ENCODE measurements at regions not wholly inside any gene's neighbourhood (a gene's known extent, or its start where the extent isn't known, plus 50 kb on each side); places are given as distances from the start of the nearest gene placed in this dataset.
"Not testable (repeated sequence)": the region's sequence is repeated elsewhere in the genome, so short reads cannot be mapped to it uniquely, and the experiment has no call there.

GRCh38 chr16:8115814-8116213, 474.5 kb downstream of the TMEM114 start (continued):
- TF ChIP-seq HEYL (CRISPR knock-in tag; IDR thresholded peaks at IDR 0.05) (no peak), EHMT2 (IDR thresholded peaks at IDR 0.05; ENCODE audit: low read depth) (no peak), HOXB13 (CRISPR knock-in tag; IDR thresholded peaks at IDR 0.05; ENCODE audit: low read depth) (no peak), RAD21 (conservative IDR thresholded peaks at IDR 0.05 in 1 of 2, IDR thresholded peaks at IDR 0.05 in 1 of 2) (no peak), HES2 (IDR thresholded peaks at IDR 0.05) (no peak)

GRCh38 chr16:8114941-8115340, 475.4 kb downstream of the TMEM114 start:
- ATAC-seq; H3K4me1 ChIP-seq; CTCF ChIA-PET; H3K9me3 ChIP-seq; DNase-seq (ENCODE audit: low read depth in 1 of 2, low spot score in 1 of 2); H3K4me2 ChIP-seq; H3K4me3 ChIP-seq; H3K27ac ChIP-seq; POLR2A ChIA-PET; FAIRE-seq: not testable (repeated sequence)
- WGBS (ENCODE audit: missing lambda C conversion rate): 60% methylated on average over 2 of the region's 32 CpGs

GRCh38 chr16:8113843-8114242, 476.5 kb downstream of the TMEM114 start:
- ATAC-seq: no peak
- ChIA-PET CTCF (no interaction called here), POLR2A (no interaction called here)
- WGBS (ENCODE audit: missing lambda C conversion rate): 11% methylated on average over 3 of the region's 3 CpGs
- no peaks in the 10 kb centered on the region for H3K4me1 ChIP-seq
- TF ChIP-seq SREBF2 (IDR thresholded peaks at IDR 0.05) (no peak), RNF2 (IDR thresholded peaks at IDR 0.05; ENCODE audit: borderline replicate concordance, low read depth) (no peak), HES2 (IDR thresholded peaks at IDR 0.05) (no peak), ZFP36 (IDR thresholded peaks at IDR 0.05; ENCODE audit: borderline replicate concordance, partially characterized antibody) (no peak), ZC3H11A (IDR thresholded peaks at IDR 0.05) (no peak), RFX5 (IDR thresholded peaks at IDR 0.05) (no peak), ESRRA (IDR thresholded peaks at IDR 0.05; ENCODE audit: borderline replicate concordance, low read length) (no peak), GATA3 (IDR thresholded peaks at IDR 0.05; ENCODE audit: borderline replicate concordance) (no peak), EHMT2 (IDR thresholded peaks at IDR 0.05; ENCODE audit: low read depth) (no peak), TFCP2L1 (CRISPR knock-in tag; IDR thresholded peaks at IDR 0.05) (no peak), ZSCAN20 (CRISPR knock-in tag; IDR thresholded peaks at IDR 0.05) (no peak), ELK1 (IDR thresholded peaks at IDR 0.05; ENCODE audit: low read depth, low read length) (no peak), CBX2 (IDR thresholded peaks at IDR 0.05; ENCODE audit: borderline replicate concordance, low read depth) (no peak), HDAC2 (IDR thresholded peaks at IDR 0.05) (no peak), RAD21 (conservative IDR thresholded peaks at IDR 0.05 in 1 of 2, IDR thresholded peaks at IDR 0.05 in 1 of 2) (no peak), MYC (IDR thresholded peaks at IDR 0.05; ENCODE audit: borderline replicate concordance, low read length) (no peak)
- no peak overlapping the region for H3K4me2 ChIP-seq
- no peak for FAIRE-seq
- no peak overlapping the region for H3K27ac ChIP-seq
- H3K4me3 ChIP-seq: no peak overlapping the region
- no peak for DNase-seq (ENCODE audit: low read depth in 1 of 2, low spot score in 1 of 2)
- no peaks in the 10 kb centered on the region for H3K9me3 ChIP-seq

GRCh38 chr16:8110572-8111514, 479.5 kb downstream of the TMEM114 start:
- DNase-seq (ENCODE audit: low read depth in 1 of 2, low spot score in 1 of 2) (no peak), ATAC-seq (no peak), FAIRE-seq (no peak)
- Histone ChIP-seq H3K4me1 (no peaks in the 10 kb centered on the region), H3K27ac (no peak overlapping the region), H3K4me3 (no peak overlapping the region), H3K9me3 (no peaks in the 10 kb centered on the region), H3K4me2 (no peak overlapping the region)
- WGBS (ENCODE audit: missing lambda C conversion rate): 45% methylated on average over 6 of the region's 6 CpGs
- POLR2A ChIA-PET: no interaction called here
- TF ChIP-seq E2F6 (IDR thresholded peaks at IDR 0.05; ENCODE audit: borderline replicate concordance, low read depth) (no peak), SMC3 (IDR thresholded peaks at IDR 0.05) (no peak)
- CTCF ChIA-PET: interaction anchor here (0.6 kb wide), 1 partner anchor 9 kb away, joined by 4 read pairs; no protein-coding TSS in a partner anchor

Data from A549 (cell line).